ENCODE measurements at regions not wholly inside any gene's neighbourhood (a gene's known extent, or its start where the extent isn't known, plus 50 kb on each side); places are given as distances from the start of the nearest gene placed in this dataset.

- Histone ChIP-seq H3K9me3 (no peaks in the 10 kb centered on the region), H3K27me3 (no peaks in the 10 kb centered on the region), H3K4me3 (no peak overlapping the region), H3K4me1 (no peaks in the 10 kb centered on the region), H3K36me3 (no peaks in the 10 kb centered on the region), H3K27ac (no peak overlapping the region)
- intact Hi-C loops (cut with DNase I; ENCODE audit: low total_unique reads) = no loop called here
- TF ChIP-seq POLR2A (IDR thresholded peaks at IDR 0.05) (no peak), CTCF (IDR thresholded peaks at IDR 0.05) (no peak), POLR2AphosphoS5 (IDR thresholded peaks at IDR 0.05) (no peak)
- DNase-seq (ENCODE audit: low spot score in 2 of 2) = no peak
Measured at GRCh38 chr2:217742276-217742675, 260.5 kb downstream of the TNS1 start.

GRCh38 chr2:217741381-217741955 is 261.3 kb downstream of the TNS1 start:
- no peaks in the 10 kb centered on the region for H3K36me3 ChIP-seq
- H3K27me3 ChIP-seq = no peaks in the 10 kb centered on the region
- DNase-seq (ENCODE audit: low spot score in 2 of 2) = no peak
- no peak for TF ChIP-seq POLR2AphosphoS5 (IDR thresholded peaks at IDR 0.05)
- TF ChIP-seq CTCF (IDR thresholded peaks at IDR 0.05) = no peak
- TF ChIP-seq POLR2A (IDR thresholded peaks at IDR 0.05) = no peak
- H3K27ac ChIP-seq = no peak overlapping the region
- intact Hi-C loops (cut with DNase I; ENCODE audit: low total_unique reads) = no loop called here
- no peak overlapping the region for H3K4me3 ChIP-seq
- H3K9me3 ChIP-seq = no peaks in the 10 kb centered on the region
- no peaks in the 10 kb centered on the region for H3K4me1 ChIP-seq

GRCh38 chr2:217740756-217741155 is 262.0 kb downstream of the TNS1 start:
- Histone ChIP-seq H3K27ac (no peak overlapping the region), H3K4me1 (no peaks in the 10 kb centered on the region), H3K9me3 (no peaks in the 10 kb centered on the region), H3K36me3 (no peaks in the 10 kb centered on the region), H3K27me3 (no peaks in the 10 kb centered on the region), H3K4me3 (no peak overlapping the region)
- intact Hi-C loops (cut with DNase I; ENCODE audit: low total_unique reads) = no loop called here
- TF ChIP-seq CTCF (IDR thresholded peaks at IDR 0.05) (no peak), POLR2AphosphoS5 (IDR thresholded peaks at IDR 0.05) (no peak), POLR2A (IDR thresholded peaks at IDR 0.05) (no peak)
- DNase-seq (ENCODE audit: low spot score in 2 of 2) = no peak

- Histone ChIP-seq H3K27ac (no peak overlapping the region), H3K4me1 (no peaks in the 10 kb centered on the region), H3K4me3 (no peak overlapping the region), H3K9me3 (no peaks in the 10 kb centered on the region), H3K27me3 (no peaks in the 10 kb centered on the region), H3K36me3 (no peaks in the 10 kb centered on the region)
- DNase-seq (ENCODE audit: low spot score in 2 of 2) = no peak
- intact Hi-C loops (cut with DNase I; ENCODE audit: low total_unique reads) = no loop called here
- TF ChIP-seq CTCF (IDR thresholded peaks at IDR 0.05) (no peak), POLR2A (IDR thresholded peaks at IDR 0.05) (no peak), POLR2AphosphoS5 (IDR thresholded peaks at IDR 0.05) (no peak)
Measured at GRCh38 chr2:217740178-217740577, 262.6 kb downstream of the TNS1 start.

- no peak for TF ChIP-seq POLR2AphosphoS5 (IDR thresholded peaks at IDR 0.05)
- no peak for TF ChIP-seq POLR2A (IDR thresholded peaks at IDR 0.05)
- no peak for TF ChIP-seq CTCF (IDR thresholded peaks at IDR 0.05)
- no peaks in the 10 kb centered on the region for H3K9me3 ChIP-seq
- H3K27me3 ChIP-seq = no peaks in the 10 kb centered on the region
- H3K4me3 ChIP-seq = no peak overlapping the region
- no peaks in the 10 kb centered on the region for H3K36me3 ChIP-seq
- no peak for DNase-seq (ENCODE audit: low spot score in 2 of 2)
- H3K27ac ChIP-seq = no peak overlapping the region
- no peaks in the 10 kb centered on the region for H3K4me1 ChIP-seq
- intact Hi-C loops (cut with DNase I; ENCODE audit: low total_unique reads) = no loop called here
Measured at GRCh38 chr2:217739741-217740140, 263.1 kb downstream of the TNS1 start.
